Iris pigment epithelial cell (primary cell): ENCODE measurements at regions not wholly inside any gene's neighbourhood (a gene's known extent, or its start where the extent isn't known, plus 50 kb on each side); places are given as distances from the start of the nearest gene placed in this dataset.
"Not testable (repeated sequence)": the region's sequence is repeated elsewhere in the genome, so short reads cannot be mapped to it uniquely, and the experiment has no call there.

Experiments
- DNase-seq: peaks from one replicate; pipeline ENCODE4 v3.0.0-alpha.2; 2011; ENCODE audit warnings: low read depth

DNA sequence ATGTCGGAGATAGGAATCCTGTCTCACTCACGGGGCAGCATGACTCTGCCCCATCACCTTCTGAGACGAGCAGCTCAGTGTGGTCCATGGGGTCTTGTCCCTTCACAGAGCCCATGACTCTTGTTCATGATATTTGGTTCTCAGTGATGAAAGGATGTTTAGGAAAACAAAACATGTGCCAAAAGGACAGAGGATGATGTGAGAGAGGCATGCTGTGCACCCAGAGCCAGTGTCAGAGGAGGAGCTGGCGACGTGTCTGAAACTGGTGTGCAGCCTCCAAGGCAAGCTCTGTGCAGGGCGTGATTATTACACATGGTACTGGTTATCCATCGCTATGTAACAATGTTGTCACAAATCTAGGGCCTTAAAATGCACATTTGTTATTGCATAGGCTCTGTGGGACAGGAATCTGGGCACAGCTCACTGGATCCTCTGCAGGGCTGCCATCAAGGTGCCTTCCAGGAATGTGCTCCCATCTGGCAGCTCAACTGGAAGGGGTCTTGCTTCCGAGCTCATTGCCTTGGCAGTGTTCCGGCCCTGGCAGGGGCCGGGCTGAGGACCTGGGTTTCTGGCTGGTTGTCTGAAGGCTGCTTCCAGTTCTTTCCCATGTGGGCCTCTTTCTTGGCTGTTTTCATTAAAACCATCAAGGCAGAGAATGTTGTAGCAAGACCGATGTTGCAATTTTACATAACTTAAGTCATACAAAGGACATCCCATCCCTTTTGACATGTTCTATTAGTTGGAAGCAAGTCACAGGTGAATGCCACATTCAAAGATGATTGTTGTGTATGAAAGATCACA is 175.4 kb downstream of the ERMARD start:
- no peak for DNase-seq

DNA sequence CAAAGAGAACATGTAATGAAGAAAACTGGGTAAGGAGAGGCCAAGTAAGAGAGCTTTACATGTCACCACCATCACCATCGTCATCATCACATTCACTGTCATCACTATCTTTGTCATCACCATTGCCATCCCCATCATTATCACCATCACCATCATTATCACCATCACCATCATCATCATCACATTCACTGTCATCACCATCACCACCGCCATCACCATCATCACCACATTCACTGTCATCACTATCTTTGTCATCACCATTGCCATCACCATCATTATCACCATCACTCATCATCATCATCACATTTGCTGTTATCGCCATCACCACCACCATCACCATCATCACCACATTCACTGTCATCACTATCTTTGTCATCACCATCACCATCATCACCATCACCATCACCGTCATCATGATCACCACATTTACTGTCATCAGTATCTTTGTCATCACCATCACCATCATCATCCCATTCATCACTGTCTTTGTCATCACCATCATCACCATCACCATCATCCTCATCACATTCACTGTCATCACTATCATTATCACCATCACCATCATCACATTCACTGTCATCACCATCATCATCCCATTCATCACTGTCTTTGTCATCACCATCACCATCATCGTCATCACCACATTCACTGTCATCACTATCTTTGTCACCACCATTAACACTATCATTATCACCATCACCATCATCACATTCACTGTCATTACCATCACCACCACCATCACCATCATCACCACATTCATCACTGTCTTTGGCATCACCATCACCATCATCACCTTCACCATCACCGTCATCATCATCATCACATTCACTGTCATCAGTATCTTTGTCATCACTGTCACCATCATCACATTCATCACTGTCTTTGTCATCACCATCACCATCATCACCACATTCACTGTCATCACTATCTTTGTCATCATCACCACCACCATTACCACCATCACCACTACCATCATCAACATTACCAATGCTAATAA is 172.3 kb downstream of the ERMARD start:
- DNase-seq: no peak

DNA sequence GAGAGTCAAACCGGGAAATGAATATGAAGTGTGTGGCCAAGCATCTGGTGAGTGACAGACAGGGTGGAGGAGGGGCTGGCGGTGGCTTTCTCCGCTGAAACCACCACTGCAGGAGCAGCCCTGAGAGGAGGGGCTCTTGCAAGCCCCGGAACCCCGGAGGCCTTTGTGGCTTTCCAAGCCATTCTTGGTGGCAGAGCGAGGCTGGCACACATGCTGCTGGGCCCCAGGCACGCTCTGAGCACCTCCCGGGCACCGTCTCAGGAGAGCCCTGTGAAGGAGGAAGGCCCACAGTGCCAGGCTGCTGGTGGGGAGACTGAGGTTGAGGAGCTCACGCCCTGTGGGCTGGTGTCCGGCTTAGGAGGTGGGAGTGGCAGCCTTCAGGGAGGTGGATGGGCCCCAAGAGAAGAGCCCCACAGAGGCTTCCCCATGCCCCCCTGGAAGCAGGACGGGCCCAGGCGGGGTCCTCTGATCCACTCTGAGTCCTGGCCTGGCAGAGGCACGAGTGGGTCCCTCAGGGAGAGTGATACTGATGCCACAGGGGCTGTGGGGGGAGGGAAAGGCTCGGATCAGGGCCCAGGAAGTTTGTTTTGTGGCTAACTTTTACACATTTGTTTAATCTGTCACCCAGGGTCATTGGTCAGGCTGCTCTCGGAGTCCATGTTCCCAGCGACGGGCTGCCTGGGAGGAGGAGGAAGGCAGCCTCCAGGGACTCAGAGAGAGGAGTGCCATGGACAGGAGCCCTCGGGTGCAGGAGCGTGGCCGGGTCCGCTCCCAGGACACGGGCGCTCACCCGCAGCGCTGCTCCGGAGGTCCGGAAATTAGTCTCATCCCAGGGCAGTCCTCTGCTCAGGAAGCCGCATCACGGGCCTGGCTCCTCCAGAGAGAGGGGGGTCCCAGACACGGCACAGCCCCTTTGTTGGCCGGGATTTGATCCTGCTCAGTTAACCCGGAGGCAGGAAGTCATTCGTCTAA is 170.7 kb downstream of the ERMARD start:
- no peak for DNase-seq

- DNase-seq: no peak
These were observed 169.8 kb downstream of the ERMARD start for GRCh38 chr6:169921217-169921616.

DNA sequence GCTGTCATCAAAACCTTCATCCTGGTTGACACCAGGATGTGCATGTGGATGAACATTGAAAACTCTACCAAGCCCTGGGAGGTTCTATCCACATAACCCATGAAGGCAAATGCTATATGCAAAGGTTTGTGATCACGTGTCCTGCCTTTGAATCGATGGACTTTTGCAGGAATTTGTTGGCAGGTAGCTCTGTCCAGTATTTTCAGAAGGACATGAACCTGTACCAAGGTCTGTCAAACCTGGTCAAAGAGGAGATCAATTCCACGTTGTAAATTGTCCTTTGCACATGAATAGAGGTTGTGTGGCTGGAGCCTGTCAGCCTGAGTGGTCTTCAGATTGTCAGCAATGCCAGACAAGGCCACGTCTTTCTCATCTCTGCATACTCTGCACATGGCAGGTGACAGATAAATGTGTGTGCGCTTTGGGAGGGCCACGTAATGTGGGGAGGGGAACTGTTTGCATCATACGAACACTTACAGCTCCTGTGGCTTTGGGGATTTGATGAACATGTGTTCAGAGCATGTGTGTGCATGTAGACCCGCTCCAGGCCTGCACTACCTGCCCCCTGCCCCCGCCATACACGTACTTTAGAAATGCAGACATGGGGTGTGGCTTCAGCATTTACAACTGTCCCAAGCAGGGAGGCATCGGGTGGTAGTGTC is 169.1 kb downstream of the ERMARD start:
- no peak for DNase-seq

DNA sequence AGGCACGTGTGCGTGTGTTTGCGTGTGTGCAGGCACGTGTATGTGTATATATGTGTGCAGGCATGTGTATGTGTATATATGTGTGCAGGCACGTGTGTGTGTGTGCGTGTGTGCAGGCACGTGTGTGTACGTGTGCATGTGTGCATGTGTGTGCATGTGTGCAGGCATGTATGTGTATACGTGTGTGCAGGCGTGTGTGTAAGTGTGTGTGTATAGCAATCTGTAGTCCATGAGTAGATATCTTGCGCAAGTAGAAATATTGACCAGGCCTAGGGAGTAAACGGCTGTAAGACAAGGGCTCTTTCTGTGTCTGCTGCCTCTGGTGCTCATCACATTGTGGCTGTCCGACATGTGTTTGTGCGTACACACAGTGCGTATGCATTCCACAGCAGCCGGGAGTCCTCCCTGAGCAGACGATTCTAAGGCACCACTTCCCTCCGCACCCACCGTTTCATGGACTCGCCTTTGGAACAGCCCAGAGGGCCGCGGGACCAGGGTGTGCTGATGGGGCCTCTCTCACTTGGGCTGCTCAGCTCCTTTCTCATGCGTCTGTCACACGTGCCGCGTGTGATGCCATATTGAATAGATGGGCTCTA is 167.6 kb downstream of the ERMARD start:
- DNase-seq: no peak

GRCh38 chr6:169918239-169918953 is 167.0 kb downstream of the ERMARD start:
- DNase-seq: no peak

GRCh38 chr6:169917153-169917552 is 165.7 kb downstream of the ERMARD start:
- DNase-seq: no peak

- no peak for DNase-seq
These were observed 164.5 kb downstream of the ERMARD start for GRCh38 chr6:169915769-169916550.

- not testable (repeated sequence) for DNase-seq
These were observed 162.3 kb downstream of the ERMARD start for GRCh38 chr6:169913745-169914144.

DNA sequence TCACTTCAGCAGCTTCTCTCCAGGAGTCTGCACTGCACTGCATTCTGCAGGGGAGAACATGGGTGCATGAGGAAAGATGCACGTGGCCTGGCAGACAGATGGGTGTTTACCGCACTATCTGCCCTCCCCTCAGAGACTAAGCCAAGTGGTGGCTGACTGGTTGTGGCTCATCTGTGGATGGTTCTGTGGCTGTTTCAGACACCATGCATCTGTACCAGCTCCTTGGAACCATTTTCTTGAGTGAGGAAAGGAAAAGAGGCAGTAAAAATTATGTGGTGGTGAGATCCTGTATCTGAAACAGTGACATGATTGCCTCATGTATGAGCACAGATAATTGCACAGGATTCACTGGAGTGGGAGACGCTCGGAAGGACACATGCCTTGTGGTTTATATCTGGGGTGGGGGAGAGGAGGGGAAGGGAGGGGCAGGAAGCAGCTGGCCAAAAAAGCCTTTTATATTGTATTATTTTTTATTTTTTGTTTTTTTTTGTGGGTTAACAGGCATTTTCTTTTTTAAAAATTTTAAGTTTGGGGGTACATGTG is 161.7 kb downstream of the ERMARD start:
- DNase-seq: no peak

- no peak for DNase-seq
These were observed 161.1 kb downstream of the ERMARD start for GRCh38 chr6:169912266-169913095.

- no peak for DNase-seq
These were observed 160.1 kb downstream of the ERMARD start for GRCh38 chr6:169911264-169912263.

DNA sequence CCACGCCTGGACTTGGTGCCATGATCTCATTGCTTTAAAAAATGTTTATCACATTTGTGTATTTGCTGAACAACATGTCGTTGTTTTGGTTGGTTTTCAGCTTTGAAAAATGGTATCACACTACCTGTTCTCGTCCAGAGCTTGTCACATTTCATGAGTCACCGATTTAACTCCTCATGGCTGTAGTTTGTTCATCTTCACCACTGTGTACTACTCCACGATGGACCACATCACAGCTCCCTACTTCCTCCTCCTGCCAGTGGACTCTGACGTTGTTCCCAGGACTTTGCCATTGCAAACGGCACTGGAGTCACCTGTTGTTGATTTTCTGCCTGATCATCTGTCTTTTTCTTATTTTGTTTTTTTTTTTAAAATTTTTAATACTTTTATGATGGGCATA is 157.7 kb downstream of the ERMARD start:
- DNase-seq: no peak

GRCh38 chr6:169908403-169908933 is 157.0 kb downstream of the ERMARD start:
- no peak for DNase-seq

DNA sequence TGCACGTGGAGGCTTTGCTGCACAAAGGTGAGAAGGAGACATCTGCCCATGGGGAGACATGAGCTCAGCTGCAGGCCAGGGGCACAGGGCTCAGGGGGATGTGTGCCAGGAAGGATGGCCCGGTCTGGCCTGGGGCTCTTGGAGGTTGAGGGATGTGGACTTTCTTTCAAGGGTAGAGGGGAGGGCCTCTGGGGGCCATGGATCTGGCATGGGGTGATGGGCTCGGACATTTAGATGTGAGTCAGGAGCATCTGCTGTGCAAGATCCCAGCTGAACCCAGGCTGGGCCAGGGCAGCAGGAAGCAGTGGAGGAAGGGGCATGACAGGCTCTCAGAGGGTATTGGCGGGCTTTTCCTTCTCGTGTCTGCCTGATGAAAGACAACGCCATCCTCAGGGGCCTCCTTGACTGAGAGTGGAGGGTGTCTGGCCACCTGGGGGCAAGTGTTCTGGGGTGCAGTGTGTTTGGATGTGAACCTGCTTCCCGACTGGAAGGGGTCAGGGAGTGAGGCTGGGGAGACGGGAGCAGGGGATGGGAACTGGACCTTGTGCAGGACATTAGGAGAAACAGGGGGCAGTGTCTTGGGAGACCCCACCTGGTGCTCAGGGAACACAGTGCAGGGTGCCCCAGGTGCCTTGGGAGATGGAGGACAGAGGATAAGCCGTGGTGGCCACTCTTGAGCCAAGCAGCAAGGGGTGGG is 156.1 kb downstream of the ERMARD start:
- no peak for DNase-seq
